Stomach (tissue), 8 donors: ENCODE measurements at regions not wholly inside any gene's neighbourhood (a gene's known extent, or its start where the extent isn't known, plus 50 kb on each side); places are given as distances from the start of the nearest gene placed in this dataset.

Experiments used
- DNase-seq, 2 donors: peaks; one replicate each; pipeline versions ENCODE4 v3.0.0 to v3.0.0-alpha.2; 2013 to 2019
- H3K27ac ChIP-seq, 5 donors: fragments of 200-600 bp in 4 of 5; sonication (generic) in 4 of 5; one replicate each; pipeline ENCODE4 v1.5.1; 2013 to 2019; ENCODE audit warnings: mild to moderate bottlenecking in 1 of 5, moderate library complexity in 1 of 5
- H3K27me3 ChIP-seq, 3 donors: fragments of 200-600 bp; sonication (generic); one replicate each; pipeline ENCODE4 v1.5.1; 2017 to 2019; ENCODE audit warnings: mixed run types in 1 of 3
- H3K36me3 ChIP-seq, 4 donors: fragments of 200-600 bp; sonication (generic); 1 replicate in 3 of 4; 2 replicates in 1 of 4; pipeline ENCODE4 v1.5.1; 2016 to 2019
- H3K4me1 ChIP-seq, 4 donors: fragments of 200-600 bp; sonication (generic); one replicate each; pipeline ENCODE4 v1.5.1; 2016 to 2019
- H3K4me3 ChIP-seq, 4 donors: fragments of 200-600 bp; sonication (generic) in 3 of 4; one replicate each; pipeline ENCODE4 v1.5.1; 2016 to 2019; ENCODE audit warnings: mild to moderate bottlenecking in 1 of 4
- H3K9me3 ChIP-seq, 4 donors: fragments of 200-600 bp; sonication (generic); one replicate each; pipeline ENCODE4 v1.5.1; 2016 to 2019
- CTCF ChIP-seq, 7 experiments: fragments of 450-650 bp in 4 of 7; fragments of 200-600 bp in 3 of 7; sonication (generic) in 3 of 7; IDR thresholded peaks; one replicate each; pipeline ENCODE4 v1.5.1; 2016 to 2019; ENCODE audit warnings: antibody characterized with exemption in 7 of 7, control low read depth in 2 of 7, mild to moderate bottlenecking in 1 of 7
- EP300 ChIP-seq: sonication (generic); formaldehyde crosslinking; IDR thresholded peaks from one replicate; pipeline ENCODE4 v1.6.1; 2017; ENCODE audit warnings: antibody characterized with exemption
- POLR2A ChIP-seq, 4 donors: fragments of 450-650 bp; IDR thresholded peaks; one replicate each; pipeline ENCODE4 v1.6.1; 2016; ENCODE audit warnings: antibody characterized with exemption in 4 of 4, control low read depth in 2 of 4, mild to moderate bottlenecking in 1 of 4, moderate library complexity in 1 of 4
- POLR2AphosphoS5 ChIP-seq, 3 donors: sonication (generic); formaldehyde crosslinking; IDR thresholded peaks; one replicate each; pipeline ENCODE4 v1.6.1; 2016; ENCODE audit warnings: antibody characterized with exemption in 3 of 3
- WGBS, 5 donors: extraction: QIAGEN DNeasy Blood & Tissue Kit in 3 of 5; methylation state at CpG; one replicate each; pipeline versions ENCODE4 v1.1.5 to v1.1.7; 2013 to 2018; 5-methylcytosine and 5-hydroxymethylcytosine counted together
- intact Hi-C: fragments of 100-400 bp; cut with DNase I; formaldehyde crosslinking; loops from one replicate; pipeline ENCODE4 v1.15.1; 2023; ENCODE audit warnings: low total_unique reads
- donor health status: healthy with polysubstance abuse.
- donor health status: Bipolar disorder and iron deficiency.
- donor health status: healthy.

GRCh38 chrX:145609951-145610511 is 207.6 kb upstream of the SLITRK2 start:
- WGBS, 5 donors = 72 to 84% (median 80%) methylated on average over 6 of the region's 6 CpGs
- Histone ChIP-seq H3K36me3 (no peaks in the 10 kb centered on the region), H3K4me3 (no peak overlapping the region), H3K27me3 (no peaks in the 10 kb centered on the region), H3K27ac (no peak overlapping the region), H3K9me3 (no peaks in the 10 kb centered on the region), H3K4me1 (no peaks in the 10 kb centered on the region)
- no peak for DNase-seq
- TF ChIP-seq POLR2AphosphoS5 (IDR thresholded peaks at IDR 0.05) = no peak
- no peak for TF ChIP-seq EP300
- TF ChIP-seq POLR2A (IDR thresholded peaks at IDR 0.05) = no peak
- TF ChIP-seq CTCF (IDR thresholded peaks at IDR 0.05) = no peak
- intact Hi-C loops = no loop called here

- H3K27ac ChIP-seq = no peak overlapping the region
- intact Hi-C loops = no loop called here
- H3K4me1 ChIP-seq = no peaks in the 10 kb centered on the region
- TF ChIP-seq POLR2A (IDR thresholded peaks at IDR 0.05) (no peak), CTCF (IDR thresholded peaks at IDR 0.05) (no peak), EP300 (no peak), POLR2AphosphoS5 (IDR thresholded peaks at IDR 0.05) (no peak)
- H3K36me3 ChIP-seq = no peaks in the 10 kb centered on the region
- H3K4me3 ChIP-seq = no peak overlapping the region
- DNase-seq = no peak
- no peaks in the 10 kb centered on the region for H3K9me3 ChIP-seq
- no peaks in the 10 kb centered on the region for H3K27me3 ChIP-seq
- 56 to 80% (median 60%) methylated on average over 3 of the region's 3 CpGs for WGBS, 5 donors
Measured at GRCh38 chrX:145613894-145614293, 203.7 kb upstream of the SLITRK2 start.

GRCh38 chrX:145620666-145621065 is 197.0 kb upstream of the SLITRK2 start:
- no peak overlapping the region for H3K4me3 ChIP-seq
- H3K27ac ChIP-seq = no peak overlapping the region
- H3K27me3 ChIP-seq = no peaks in the 10 kb centered on the region
- TF ChIP-seq CTCF (IDR thresholded peaks at IDR 0.05) (no peak), POLR2A (IDR thresholded peaks at IDR 0.05) (no peak), POLR2AphosphoS5 (IDR thresholded peaks at IDR 0.05) (no peak), EP300 (no peak)
- WGBS, 5 donors = 23 to 39% (median 34%) methylated on average over 1 of the region's 1 CpG
- no peaks in the 10 kb centered on the region for H3K9me3 ChIP-seq
- no peaks in the 10 kb centered on the region for H3K36me3 ChIP-seq
- DNase-seq = no peak
- intact Hi-C loops = no loop called here
- H3K4me1 ChIP-seq = no peaks in the 10 kb centered on the region

GRCh38 chrX:145623453-145623852 is 194.2 kb upstream of the SLITRK2 start:
- Histone ChIP-seq H3K4me1 (no peaks in the 10 kb centered on the region), H3K27me3 (no peaks in the 10 kb centered on the region), H3K27ac (no peak overlapping the region), H3K4me3 (no peak overlapping the region), H3K36me3 (no peaks in the 10 kb centered on the region), H3K9me3 (no peaks in the 10 kb centered on the region)
- no peak for TF ChIP-seq CTCF (IDR thresholded peaks at IDR 0.05)
- no peak for TF ChIP-seq POLR2AphosphoS5 (IDR thresholded peaks at IDR 0.05)
- TF ChIP-seq EP300 = no peak
- no peak for TF ChIP-seq POLR2A (IDR thresholded peaks at IDR 0.05)
- intact Hi-C loops = no loop called here
- 73 to 92% (median 80%) methylated on average over 1 of the region's 1 CpG for WGBS, 5 donors
- no peak for DNase-seq
